ENCODE measurements at regions not wholly inside any gene's neighbourhood (a gene's known extent, or its start where the extent isn't known, plus 50 kb on each side); places are given as distances from the start of the nearest gene placed in this dataset.

- no peak for DNase-seq
- peaks cover 23% of the 10 kb centered on the region for H3K27me3 Mint-ChIP-seq
- Histone ChIP-seq H3K79me2 (ENCODE audit: control insufficient read depth, insufficient read depth, low read length) (no peaks in the 10 kb centered on the region), H3K27ac (ENCODE audit: low read length in 2 of 2) (no peak overlapping the region), H3K9ac (ENCODE audit: low read length) (no peak overlapping the region), H4K20me1 (ENCODE audit: control insufficient read depth, insufficient read depth, low read length, poor library complexity, severe bottlenecking) (no peaks in the 10 kb centered on the region), H3K27me3 (replicated peaks in 1 of 4; ENCODE audit: control extremely low read depth in 1 of 4, control insufficient read depth in 3 of 4, insufficient read depth in 4 of 4, low read length in 3 of 4) (peaks cover 0 to 9% (median 0%) of the 10 kb centered on the region in 4 experiments), H3K4me1 (ENCODE audit: control insufficient read depth in 2 of 2, insufficient read depth in 2 of 2, low read length in 2 of 2) (peaks cover 12 to 15% of the 10 kb centered on the region in 2 donors), H3K4me2 (replicated peaks; ENCODE audit: low read depth, low read length, poor library complexity, severe bottlenecking) (no peak overlapping the region), H2AFZ (ENCODE audit: insufficient read depth, low read depth, low read length, poor library complexity, severe bottlenecking) (no peak overlapping the region), H3K9me3 (ENCODE audit: control extremely low read depth in 1 of 3, control insufficient read depth in 2 of 3, insufficient read depth in 1 of 3, low read length in 2 of 3) (no peaks in the 10 kb centered on the region), H3K36me3 (replicated peaks in 1 of 2; ENCODE audit: control extremely low read depth in 1 of 2, control insufficient read depth in 1 of 2, extremely low read depth in 1 of 2, insufficient read depth in 2 of 2, low read length in 1 of 2) (no peaks in the 10 kb centered on the region), H3K4me3 (ENCODE audit: control extremely low read depth in 1 of 5, extremely low read depth in 1 of 5, insufficient read depth in 1 of 5, low read depth in 2 of 5, low read length in 4 of 5) (no peak overlapping the region)
- ChIA-PET POLR2A (no interaction called here), CTCF (no interaction called here)
- no peak overlapping the region for H3K4me3 Mint-ChIP-seq
- TF ChIP-seq CTCF (IDR thresholded peaks at IDR 0.05) (no peak), EZH2 (IDR thresholded peaks at IDR 0.05; ENCODE audit: borderline replicate concordance, insufficient read depth, low read depth, low read length, poor library complexity, severe bottlenecking) (no peak)
- H3K27ac Mint-ChIP-seq: no peak overlapping the region
- no peak for ATAC-seq (ENCODE audit: low read depth)
- WGBS (ENCODE audit: insufficient coverage): 94% methylated on average over 2 of the region's 3 CpGs
- peaks cover 18% of the 10 kb centered on the region for H3K4me1 Mint-ChIP-seq
- intact Hi-C loops (cut with micrococcal nuclease): no loop called here
- no peaks in the 10 kb centered on the region for H3K9me3 Mint-ChIP-seq (ENCODE audit: insufficient read depth)
These were observed 123.0 kb downstream of the FAM43A start for GRCh38 chr3:194808640-194809097.

GRCh38 chr3:194809382-194809781 is 123.7 kb downstream of the FAM43A start:
- Mint-ChIP-seq H3K4me1 (peaks cover 18% of the 10 kb centered on the region), H3K9me3 (ENCODE audit: insufficient read depth) (no peaks in the 10 kb centered on the region), H3K27ac (no peak overlapping the region), H3K27me3 (peaks cover 20% of the 10 kb centered on the region), H3K4me3 (no peak overlapping the region)
- Histone ChIP-seq H3K4me3 (ENCODE audit: control extremely low read depth in 1 of 5, extremely low read depth in 1 of 5, insufficient read depth in 1 of 5, low read depth in 2 of 5, low read length in 4 of 5) (no peak overlapping the region), H3K27me3 (replicated peaks in 1 of 4; ENCODE audit: control extremely low read depth in 1 of 4, control insufficient read depth in 3 of 4, insufficient read depth in 4 of 4, low read length in 3 of 4) (peaks cover 0 to 9% (median 0%) of the 10 kb centered on the region in 4 experiments), H3K27ac (ENCODE audit: low read length in 2 of 2) (no peak overlapping the region), H3K9ac (ENCODE audit: low read length) (no peak overlapping the region), H3K4me2 (replicated peaks; ENCODE audit: low read depth, low read length, poor library complexity, severe bottlenecking) (no peak overlapping the region), H2AFZ (ENCODE audit: insufficient read depth, low read depth, low read length, poor library complexity, severe bottlenecking) (no peak overlapping the region), H3K9me3 (ENCODE audit: control extremely low read depth in 1 of 3, control insufficient read depth in 2 of 3, insufficient read depth in 1 of 3, low read length in 2 of 3) (no peaks in the 10 kb centered on the region), H4K20me1 (ENCODE audit: control insufficient read depth, insufficient read depth, low read length, poor library complexity, severe bottlenecking) (no peaks in the 10 kb centered on the region), H3K79me2 (ENCODE audit: control insufficient read depth, insufficient read depth, low read length) (no peaks in the 10 kb centered on the region), H3K36me3 (replicated peaks in 1 of 2; ENCODE audit: control extremely low read depth in 1 of 2, control insufficient read depth in 1 of 2, extremely low read depth in 1 of 2, insufficient read depth in 2 of 2, low read length in 1 of 2) (no peaks in the 10 kb centered on the region), H3K4me1 (ENCODE audit: control insufficient read depth in 2 of 2, insufficient read depth in 2 of 2, low read length in 2 of 2) (peaks cover 12 to 15% of the 10 kb centered on the region in 2 donors)
- 100% methylated on average over 4 of the region's 6 CpGs for WGBS (ENCODE audit: insufficient coverage)
- intact Hi-C loops (cut with micrococcal nuclease): no loop called here
- no peak for TF ChIP-seq EZH2 (IDR thresholded peaks at IDR 0.05; ENCODE audit: borderline replicate concordance, insufficient read depth, low read depth, low read length, poor library complexity, severe bottlenecking)
- no peak for TF ChIP-seq CTCF (IDR thresholded peaks at IDR 0.05)
- ChIA-PET POLR2A (no interaction called here), CTCF (interaction anchor here (1.4 kb wide), 1 partner anchor 127 kb away, joined by 4 read pairs; no protein-coding TSS in a partner anchor)
- no peak for DNase-seq
- no peak for ATAC-seq (ENCODE audit: low read depth)

Measured in B cell (primary cell).